SW 1271 (cell line): ENCODE measurements at regions not wholly inside any gene's neighbourhood (a gene's known extent, or its start where the extent isn't known, plus 50 kb on each side); places are given as distances from the start of the nearest gene placed in this dataset.

ENCODE experiments used
- DNase-seq, 2 experiments: peaks; one replicate each; lab custom pipeline; 2025; lab: John Stamatoyannopoulos, UW

DNA sequence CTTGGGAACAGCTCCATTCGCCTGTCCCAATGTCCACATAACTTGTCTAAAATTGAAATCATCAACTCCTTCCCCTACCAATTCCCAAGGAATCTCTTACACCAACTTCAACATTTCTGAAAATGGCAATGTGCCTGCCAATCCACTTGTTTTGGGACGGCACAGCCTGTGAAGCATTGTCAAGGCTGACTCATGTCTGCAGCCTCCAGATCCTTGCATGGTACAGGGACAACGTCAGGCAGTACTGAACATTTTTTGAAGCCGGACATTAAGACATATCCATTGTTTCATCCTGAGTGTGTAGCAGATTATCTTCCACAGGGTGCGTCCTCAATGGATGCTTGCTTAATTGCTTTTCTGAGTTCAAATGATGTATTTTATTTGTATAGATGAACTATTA is 794.1 kb downstream of the BCL11B start:
- no peak for DNase-seq

DNA sequence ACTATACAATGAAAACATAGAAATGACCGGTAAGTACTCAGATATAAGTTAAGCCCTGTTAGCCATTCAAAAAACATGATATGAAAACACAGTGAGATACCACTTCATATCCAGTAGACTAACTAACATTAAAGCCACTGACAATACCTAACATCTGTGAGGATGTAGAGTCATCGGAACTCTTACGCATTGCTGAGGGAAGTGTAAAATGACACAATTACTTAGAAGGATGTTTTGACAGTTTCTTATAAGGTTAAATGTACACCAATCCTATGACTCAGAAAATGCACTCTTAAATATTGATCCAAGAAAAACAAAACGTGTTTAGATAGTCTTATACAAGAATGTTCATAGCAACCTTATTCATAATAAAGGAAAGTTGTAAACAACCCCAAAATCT is 782.9 kb downstream of the BCL11B start:
- no peak for DNase-seq

GRCh38 chr14:98494582-98494981 is 777.4 kb downstream of the BCL11B start:
- DNase-seq = no peak

GRCh38 chr14:98498019-98498885 is 773.7 kb downstream of the BCL11B start:
- no peak for DNase-seq

GRCh38 chr14:98501335-98501734 is 770.7 kb downstream of the BCL11B start:
- DNase-seq = no peak

GRCh38 chr14:98501836-98502235 is 770.2 kb downstream of the BCL11B start:
- no peak for DNase-seq

- no peak for DNase-seq
These were observed 768.7 kb downstream of the BCL11B start for GRCh38 chr14:98503086-98503815.

DNA sequence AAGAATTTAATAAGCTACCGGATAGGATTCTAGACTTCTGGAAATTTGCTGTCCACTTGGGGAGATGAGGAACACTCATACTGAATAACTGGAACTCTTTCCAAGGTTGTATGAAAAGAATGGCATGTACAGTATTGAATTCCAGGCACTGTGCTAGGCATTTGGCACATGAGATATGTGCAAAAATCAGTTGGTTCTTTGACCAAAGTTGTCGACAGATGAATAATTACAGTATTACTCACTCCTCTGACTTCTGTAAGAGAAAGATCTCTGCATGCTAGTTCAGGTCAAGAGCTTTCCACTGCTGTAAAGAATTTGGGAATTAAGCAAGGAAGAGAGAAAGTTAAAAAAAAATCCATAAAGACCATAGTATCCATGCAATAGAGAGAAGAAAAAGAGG is 764.7 kb downstream of the BCL11B start:
- no peak for DNase-seq

DNA sequence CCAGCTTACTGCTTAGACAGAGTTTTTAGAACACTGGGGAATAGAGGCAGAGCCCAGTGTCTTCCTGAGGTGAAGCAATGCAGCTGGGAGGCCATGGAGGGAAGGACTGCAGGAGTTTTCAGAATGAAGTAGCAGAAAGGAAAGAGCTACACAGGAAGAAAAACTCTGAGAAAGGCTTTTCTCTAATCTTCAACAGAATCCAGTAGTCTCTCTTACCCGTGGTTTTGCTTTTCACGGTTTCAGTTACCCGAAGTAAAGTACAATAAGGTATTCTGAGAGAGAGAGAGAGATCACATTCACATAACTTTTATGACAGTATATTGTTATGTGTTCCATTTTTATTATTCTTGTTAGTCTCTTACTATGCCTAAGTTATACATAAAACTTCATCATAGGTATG is 761.6 kb downstream of the BCL11B start:
- DNase-seq = no peak

DNA sequence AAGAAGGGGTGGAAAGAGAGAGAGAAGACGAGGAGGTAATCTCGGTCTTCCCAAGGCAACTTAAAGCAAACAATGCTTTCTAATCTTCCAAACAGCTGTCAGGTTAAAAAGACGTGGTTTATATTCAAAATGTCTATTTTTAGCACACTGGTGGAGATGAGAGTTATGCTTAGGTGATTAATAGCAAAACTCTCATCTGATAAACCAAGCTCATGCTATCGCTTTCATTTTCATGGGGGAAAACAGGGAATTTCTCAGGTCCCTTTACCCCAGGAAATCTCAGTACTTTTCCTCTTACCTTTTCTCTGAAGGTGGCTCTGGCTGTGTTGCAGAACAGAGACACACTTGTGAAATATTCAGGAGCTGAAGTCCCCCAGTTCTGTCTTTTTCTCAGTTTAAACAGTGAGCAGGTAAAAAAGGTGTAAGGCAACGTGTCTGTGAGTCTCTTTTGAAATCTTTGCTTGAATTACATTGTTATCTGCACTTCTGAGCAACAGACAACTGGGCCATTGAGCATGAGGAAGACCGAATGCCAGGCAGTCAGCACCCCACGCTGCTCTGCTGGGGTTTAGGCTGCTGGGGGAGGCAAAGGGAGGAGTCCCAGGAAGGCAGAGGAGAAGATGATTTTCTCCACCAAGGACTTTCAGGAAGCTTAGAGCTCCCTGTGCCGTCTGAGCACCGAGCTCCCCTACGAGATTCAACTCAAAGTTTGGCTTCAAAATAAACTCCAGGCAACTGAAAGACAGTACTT is 759.3 kb downstream of the BCL11B start:
- no peak for DNase-seq

- DNase-seq = no peak
These were observed 758.4 kb downstream of the BCL11B start for GRCh38 chr14:98513558-98513957.

- no peak for DNase-seq
These were observed 758.0 kb downstream of the BCL11B start for GRCh38 chr14:98514016-98514415.

DNA sequence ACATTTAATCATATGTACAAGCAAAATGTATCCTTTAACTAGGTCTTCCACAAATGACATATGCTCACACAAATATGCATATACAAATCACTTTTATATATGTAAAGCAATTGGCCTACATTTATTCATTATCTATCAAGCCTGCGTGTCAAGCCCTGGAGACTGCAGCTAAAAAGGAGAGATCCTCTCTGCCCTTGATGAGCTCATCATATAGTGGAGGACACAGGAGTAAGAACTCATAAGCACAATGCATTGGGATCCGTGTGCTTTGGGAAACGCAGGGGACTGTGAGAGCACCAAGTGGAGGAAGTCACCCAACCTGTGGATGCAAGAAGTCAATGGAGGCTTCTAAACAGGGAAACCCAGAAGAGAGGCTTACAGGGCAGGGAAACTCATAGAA is 735.7 kb downstream of the BCL11B start:
- DNase-seq = no peak

GRCh38 chr14:98542316-98542715 is 729.7 kb downstream of the BCL11B start:
- no peak for DNase-seq

- DNase-seq = no peak
These were observed 728.9 kb downstream of the BCL11B start for GRCh38 chr14:98543074-98543473.

- DNase-seq = no peak
These were observed 727.8 kb downstream of the BCL11B start for GRCh38 chr14:98544174-98544573.

- no peak for DNase-seq
These were observed 726.8 kb downstream of the BCL11B start for GRCh38 chr14:98545181-98545580.

GRCh38 chr14:98548071-98548686 is 723.8 kb downstream of the BCL11B start:
- DNase-seq = no peak

DNA sequence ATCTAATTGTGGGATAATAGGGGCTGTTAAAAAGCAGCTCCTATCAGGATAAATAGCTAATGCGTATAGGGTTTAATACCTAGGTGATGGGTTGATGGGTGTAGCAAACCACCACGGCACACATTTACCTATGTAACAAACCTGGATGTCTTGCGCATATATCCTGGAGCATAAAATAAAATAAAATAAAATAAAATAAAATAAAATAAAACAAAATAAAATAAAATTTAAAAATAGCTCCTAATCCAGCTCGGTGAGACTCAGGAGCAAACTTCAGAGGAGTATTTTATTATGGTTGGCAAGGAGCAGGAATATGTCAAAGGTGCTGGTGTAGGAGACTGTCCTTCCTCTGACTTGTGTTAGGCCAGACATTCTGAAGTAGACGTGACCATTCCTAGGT is 721.0 kb downstream of the BCL11B start:
- DNase-seq = no peak

DNA sequence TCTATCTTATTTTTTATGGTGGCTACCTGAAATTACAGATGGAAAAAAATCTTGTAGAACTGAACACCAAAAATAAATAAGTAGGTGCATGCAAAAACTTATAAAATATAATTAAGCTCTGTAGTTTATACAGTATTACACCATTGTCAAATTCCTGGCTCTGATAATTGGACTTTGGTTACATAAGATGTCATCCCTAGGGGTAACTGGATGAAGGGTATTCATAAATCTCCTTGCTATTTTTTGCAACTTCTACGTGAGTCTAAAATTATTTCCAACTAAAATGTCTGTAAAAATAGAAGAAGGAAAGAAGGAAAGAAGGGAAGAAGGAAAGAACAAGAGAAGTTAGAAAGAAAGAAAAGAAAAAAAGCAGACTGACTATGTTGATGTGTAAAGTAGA is 716.6 kb downstream of the BCL11B start:
- DNase-seq = no peak

DNA sequence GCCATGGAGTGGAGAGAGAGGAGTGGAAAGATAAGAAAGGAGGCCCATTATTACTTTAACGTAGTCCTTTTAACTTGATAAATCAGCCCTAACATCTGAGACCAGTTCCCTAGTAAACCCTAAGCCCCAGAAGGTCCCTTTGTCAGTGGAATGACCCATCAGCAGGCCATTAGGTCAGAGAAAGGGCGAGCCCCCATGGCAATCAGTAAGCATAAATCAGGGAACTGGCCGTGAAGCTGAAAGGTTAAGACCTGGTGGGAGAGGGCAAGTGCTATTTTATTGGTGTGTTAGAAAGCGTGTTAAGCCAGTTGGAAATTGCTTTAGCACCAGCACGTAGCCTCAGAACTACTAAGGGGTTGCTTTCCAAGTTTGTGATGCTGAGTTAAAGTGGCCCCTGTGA is 708.0 kb downstream of the BCL11B start:
- DNase-seq = no peak

DNA sequence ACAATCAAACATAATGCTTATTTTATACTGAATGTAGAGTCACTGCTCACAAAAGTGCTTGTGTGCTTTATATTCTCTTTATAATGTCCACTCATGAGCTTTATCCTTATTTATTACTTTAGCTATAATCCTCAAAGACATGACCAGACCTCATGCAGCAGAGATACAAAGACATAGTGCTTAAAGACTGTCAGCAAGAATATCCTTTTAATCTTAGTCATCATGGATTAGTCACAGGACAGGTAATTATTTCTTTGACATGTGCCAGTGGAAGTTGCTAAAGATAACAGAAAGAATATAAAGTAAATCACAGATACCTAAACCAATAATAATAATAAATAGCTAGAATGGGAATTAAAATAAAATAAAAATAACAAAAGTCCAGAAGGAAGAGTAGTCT is 707.5 kb downstream of the BCL11B start:
- DNase-seq = no peak
